ENCODE measurements at regions not wholly inside any gene's neighbourhood (a gene's known extent, or its start where the extent isn't known, plus 50 kb on each side); places are given as distances from the start of the nearest gene placed in this dataset.

DNA sequence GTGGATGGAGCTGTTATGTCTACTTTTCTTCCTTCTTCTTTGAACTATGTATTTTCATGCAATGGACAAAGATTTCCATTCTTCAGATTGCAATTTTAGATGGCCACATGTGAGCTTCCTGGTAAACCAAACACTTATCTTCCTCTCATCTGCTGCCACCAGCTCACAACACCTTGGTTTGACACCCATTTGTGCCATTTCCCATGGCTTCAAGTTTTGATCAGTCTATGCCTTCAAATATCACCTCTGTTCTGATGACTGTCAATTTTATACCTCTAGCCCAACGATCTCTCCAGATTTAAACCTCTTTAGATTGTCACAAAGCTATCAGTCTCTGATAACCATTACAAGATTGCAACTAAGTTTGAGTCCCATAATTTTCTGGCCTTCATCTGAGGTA is 147.2 kb downstream of the TMEM38B start:
- Histone ChIP-seq H2BK5ac (ENCODE audit: low read depth, low read length, poor library complexity, severe bottlenecking) (no peak overlapping the region), H3K4me2 (ENCODE audit: low read length, poor library complexity, severe bottlenecking) (no peak overlapping the region), H2BK12ac (ENCODE audit: low read length in 2 of 2) (no peak overlapping the region), H3K79me1 (replicated peaks; ENCODE audit: low read length, poor library complexity, severe bottlenecking) (no peaks in the 10 kb centered on the region), H4K8ac (ENCODE audit: low read length) (no peak overlapping the region), H3K36me3 (ENCODE audit: control insufficient read depth in 1 of 2, insufficient read depth in 2 of 2, low read depth in 1 of 2, low read length in 2 of 2) (no peaks in the 10 kb centered on the region), H3K23ac (ENCODE audit: low read length in 2 of 2) (no peak overlapping the region), H3K4me1 (ENCODE audit: control insufficient read depth, insufficient read depth, low read depth, low read length) (no peaks in the 10 kb centered on the region), H3K27ac (ENCODE audit: low read length, poor library complexity, severe bottlenecking) (no peak overlapping the region), H2BK15ac (ENCODE audit: low read depth, poor library complexity, severe bottlenecking) (no peak overlapping the region), H3K4ac (ENCODE audit: low read depth in 1 of 2, low read length in 2 of 2) (no peak overlapping the region), H2AFZ (ENCODE audit: low read depth, low read length) (no peak overlapping the region), H3K27me3 (ENCODE audit: control insufficient read depth in 1 of 2, insufficient read depth in 1 of 2, low read length in 2 of 2) (peaks cover 0 to 4% of the 10 kb centered on the region in 2 experiments), H2BK120ac (ENCODE audit: low read depth, low read length) (no peak overlapping the region), H3K9me3 (ENCODE audit: control insufficient read depth, low read length) (no peaks in the 10 kb centered on the region), H3K18ac (ENCODE audit: low read depth in 1 of 2, low read length in 2 of 2) (no peak overlapping the region), H3K14ac (ENCODE audit: low read length in 2 of 2) (no peak overlapping the region), H4K91ac (ENCODE audit: low read length) (no peak overlapping the region), H2AK5ac (ENCODE audit: low read length, severe bottlenecking) (no peak overlapping the region), H3K4me3 (ENCODE audit: insufficient read depth in 1 of 2, low read depth in 1 of 2, low read length in 2 of 2) (no peak overlapping the region), H3K9ac (ENCODE audit: low read length) (no peak overlapping the region)
- no peak for DNase-seq
- WGBS, result 93% methylated on average over 1 of the region's 1 CpG

DNA sequence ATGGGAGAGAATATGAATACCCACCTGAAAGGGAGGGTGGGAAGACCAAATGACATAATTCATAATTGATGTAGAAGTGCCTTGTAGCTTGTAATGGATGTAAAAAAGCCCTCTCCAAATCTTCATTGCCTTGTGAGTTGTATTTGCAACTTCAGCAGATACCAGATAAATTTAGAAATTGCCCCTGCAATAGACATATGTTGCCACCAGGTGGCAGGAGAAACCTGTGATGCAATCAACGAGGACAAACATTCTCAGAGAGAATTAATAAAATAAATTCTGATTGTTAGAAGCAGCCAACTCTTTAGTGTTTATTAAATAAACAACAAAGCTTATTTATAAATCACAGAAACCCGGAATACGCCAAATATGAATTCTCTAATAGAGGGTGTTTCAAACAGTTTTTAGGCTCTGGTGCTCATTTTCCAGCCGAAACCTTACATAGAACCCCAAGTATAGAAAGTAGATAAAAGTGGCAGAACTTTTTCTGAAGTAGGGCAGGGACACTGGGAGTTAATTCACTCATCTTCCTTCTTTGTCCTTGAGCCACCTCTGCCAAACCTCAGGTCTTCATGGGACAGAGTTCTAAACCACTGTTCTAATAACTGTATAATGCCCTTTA is 147.8 kb downstream of the TMEM38B start:
- H3K14ac ChIP-seq (ENCODE audit: low read length in 2 of 2), result no peak overlapping the region
- no peak overlapping the region for H3K23ac ChIP-seq (ENCODE audit: low read length in 2 of 2)
- no peak overlapping the region for H3K4me2 ChIP-seq (ENCODE audit: low read length, poor library complexity, severe bottlenecking)
- no peak overlapping the region for H2BK12ac ChIP-seq (ENCODE audit: low read length in 2 of 2)
- no CpG with 5 or more reads among the region's 4 CpGs for WGBS
- no peak overlapping the region for H3K4me3 ChIP-seq (ENCODE audit: insufficient read depth in 1 of 2, low read depth in 1 of 2, low read length in 2 of 2)
- no peak overlapping the region for H2BK120ac ChIP-seq (ENCODE audit: low read depth, low read length)
- no peak overlapping the region for H4K91ac ChIP-seq (ENCODE audit: low read length)
- H3K18ac ChIP-seq (ENCODE audit: low read depth in 1 of 2, low read length in 2 of 2), result no peak overlapping the region
- H3K27me3 ChIP-seq (ENCODE audit: control insufficient read depth in 1 of 2, insufficient read depth in 1 of 2, low read length in 2 of 2), result peaks cover 0 to 4% of the 10 kb centered on the region in 2 experiments
- no peak overlapping the region for H2BK15ac ChIP-seq (ENCODE audit: low read depth, poor library complexity, severe bottlenecking)
- H3K36me3 ChIP-seq (ENCODE audit: control insufficient read depth in 1 of 2, insufficient read depth in 2 of 2, low read depth in 1 of 2, low read length in 2 of 2), result no peaks in the 10 kb centered on the region
- H2AK5ac ChIP-seq (ENCODE audit: low read length, severe bottlenecking), result no peak overlapping the region
- no peak overlapping the region for H4K8ac ChIP-seq (ENCODE audit: low read length)
- H3K27ac ChIP-seq (ENCODE audit: low read length, poor library complexity, severe bottlenecking), result no peak overlapping the region
- H3K79me1 ChIP-seq (replicated peaks; ENCODE audit: low read length, poor library complexity, severe bottlenecking), result no peaks in the 10 kb centered on the region
- no peak overlapping the region for H3K9ac ChIP-seq (ENCODE audit: low read length)
- peak; percentile 44 for DNase-seq
- no peak overlapping the region for H2BK5ac ChIP-seq (ENCODE audit: low read depth, low read length, poor library complexity, severe bottlenecking)
- no peak overlapping the region for H2AFZ ChIP-seq (ENCODE audit: low read depth, low read length)
- no peaks in the 10 kb centered on the region for H3K9me3 ChIP-seq (ENCODE audit: control insufficient read depth, low read length)
- H3K4ac ChIP-seq (ENCODE audit: low read depth in 1 of 2, low read length in 2 of 2), result no peak overlapping the region
- H3K4me1 ChIP-seq (ENCODE audit: control insufficient read depth, insufficient read depth, low read depth, low read length), result no peaks in the 10 kb centered on the region

GRCh38 chr9:105846825-105847224 is 152.5 kb downstream of the TMEM38B start:
- H3K79me1 ChIP-seq (replicated peaks; ENCODE audit: low read length, poor library complexity, severe bottlenecking), result no peaks in the 10 kb centered on the region
- H3K36me3 ChIP-seq (ENCODE audit: control insufficient read depth in 1 of 2, insufficient read depth in 2 of 2, low read depth in 1 of 2, low read length in 2 of 2), result no peaks in the 10 kb centered on the region
- H2BK15ac ChIP-seq (ENCODE audit: low read depth, poor library complexity, severe bottlenecking), result no peak overlapping the region
- no peak overlapping the region for H2AFZ ChIP-seq (ENCODE audit: low read depth, low read length)
- H2BK12ac ChIP-seq (ENCODE audit: low read length in 2 of 2), result no peak overlapping the region
- H4K8ac ChIP-seq (ENCODE audit: low read length), result no peak overlapping the region
- no peak overlapping the region for H3K4me3 ChIP-seq (ENCODE audit: insufficient read depth in 1 of 2, low read depth in 1 of 2, low read length in 2 of 2)
- WGBS, result 100% methylated on average over 1 of the region's 1 CpG
- H3K27ac ChIP-seq (ENCODE audit: low read length, poor library complexity, severe bottlenecking), result no peak overlapping the region
- no peak overlapping the region for H3K14ac ChIP-seq (ENCODE audit: low read length in 2 of 2)
- no peak overlapping the region for H4K91ac ChIP-seq (ENCODE audit: low read length)
- H2AK5ac ChIP-seq (ENCODE audit: low read length, severe bottlenecking), result no peak overlapping the region
- H3K27me3 ChIP-seq (ENCODE audit: control insufficient read depth in 1 of 2, insufficient read depth in 1 of 2, low read length in 2 of 2), result no peaks in the 10 kb centered on the region
- H3K4me1 ChIP-seq (ENCODE audit: control insufficient read depth, insufficient read depth, low read depth, low read length), result no peaks in the 10 kb centered on the region
- H3K4ac ChIP-seq (ENCODE audit: low read depth in 1 of 2, low read length in 2 of 2), result no peak overlapping the region
- H3K9me3 ChIP-seq (ENCODE audit: control insufficient read depth, low read length), result no peaks in the 10 kb centered on the region
- no peak overlapping the region for H2BK120ac ChIP-seq (ENCODE audit: low read depth, low read length)
- H3K4me2 ChIP-seq (ENCODE audit: low read length, poor library complexity, severe bottlenecking), result no peak overlapping the region
- no peak overlapping the region for H3K9ac ChIP-seq (ENCODE audit: low read length)
- H2BK5ac ChIP-seq (ENCODE audit: low read depth, low read length, poor library complexity, severe bottlenecking), result no peak overlapping the region
- H3K18ac ChIP-seq (ENCODE audit: low read depth in 1 of 2, low read length in 2 of 2), result no peak overlapping the region
- no peak overlapping the region for H3K23ac ChIP-seq (ENCODE audit: low read length in 2 of 2)
- DNase-seq, result no peak

GRCh38 chr9:105850852-105851500 is 156.6 kb downstream of the TMEM38B start:
- no peak overlapping the region for H3K4me3 ChIP-seq (ENCODE audit: insufficient read depth in 1 of 2, low read depth in 1 of 2, low read length in 2 of 2)
- H3K23ac ChIP-seq (ENCODE audit: low read length in 2 of 2), result no peak overlapping the region
- H4K8ac ChIP-seq (ENCODE audit: low read length), result no peak overlapping the region
- H3K14ac ChIP-seq (ENCODE audit: low read length in 2 of 2), result no peak overlapping the region
- H2BK15ac ChIP-seq (ENCODE audit: low read depth, poor library complexity, severe bottlenecking), result no peak overlapping the region
- no peaks in the 10 kb centered on the region for H3K4me1 ChIP-seq (ENCODE audit: control insufficient read depth, insufficient read depth, low read depth, low read length)
- H2BK120ac ChIP-seq (ENCODE audit: low read depth, low read length), result no peak overlapping the region
- DNase-seq, result no peak
- no peak overlapping the region for H3K4ac ChIP-seq (ENCODE audit: low read depth in 1 of 2, low read length in 2 of 2)
- H4K91ac ChIP-seq (ENCODE audit: low read length), result no peak overlapping the region
- no peak overlapping the region for H3K9ac ChIP-seq (ENCODE audit: low read length)
- no peak overlapping the region for H3K27ac ChIP-seq (ENCODE audit: low read length, poor library complexity, severe bottlenecking)
- no peaks in the 10 kb centered on the region for H3K36me3 ChIP-seq (ENCODE audit: control insufficient read depth in 1 of 2, insufficient read depth in 2 of 2, low read depth in 1 of 2, low read length in 2 of 2)
- H2BK12ac ChIP-seq (ENCODE audit: low read length in 2 of 2), result no peak overlapping the region
- H2AFZ ChIP-seq (ENCODE audit: low read depth, low read length), result no peak overlapping the region
- 96% methylated on average over 3 of the region's 4 CpGs for WGBS
- H2AK5ac ChIP-seq (ENCODE audit: low read length, severe bottlenecking), result no peak overlapping the region
- H3K18ac ChIP-seq (ENCODE audit: low read depth in 1 of 2, low read length in 2 of 2), result no peak overlapping the region
- no peaks in the 10 kb centered on the region for H3K9me3 ChIP-seq (ENCODE audit: control insufficient read depth, low read length)
- H2BK5ac ChIP-seq (ENCODE audit: low read depth, low read length, poor library complexity, severe bottlenecking), result no peak overlapping the region
- H3K27me3 ChIP-seq (ENCODE audit: control insufficient read depth in 1 of 2, insufficient read depth in 1 of 2, low read length in 2 of 2), result no peaks in the 10 kb centered on the region
- H3K79me1 ChIP-seq (replicated peaks; ENCODE audit: low read length, poor library complexity, severe bottlenecking), result no peaks in the 10 kb centered on the region
- no peak overlapping the region for H3K4me2 ChIP-seq (ENCODE audit: low read length, poor library complexity, severe bottlenecking)

Data from mesenchymal stem cell (in vitro differentiated cells and primary cell).